ENCODE measurements at regions not wholly inside any gene's neighbourhood (a gene's known extent, or its start where the extent isn't known, plus 50 kb on each side); places are given as distances from the start of the nearest gene placed in this dataset.

DNA sequence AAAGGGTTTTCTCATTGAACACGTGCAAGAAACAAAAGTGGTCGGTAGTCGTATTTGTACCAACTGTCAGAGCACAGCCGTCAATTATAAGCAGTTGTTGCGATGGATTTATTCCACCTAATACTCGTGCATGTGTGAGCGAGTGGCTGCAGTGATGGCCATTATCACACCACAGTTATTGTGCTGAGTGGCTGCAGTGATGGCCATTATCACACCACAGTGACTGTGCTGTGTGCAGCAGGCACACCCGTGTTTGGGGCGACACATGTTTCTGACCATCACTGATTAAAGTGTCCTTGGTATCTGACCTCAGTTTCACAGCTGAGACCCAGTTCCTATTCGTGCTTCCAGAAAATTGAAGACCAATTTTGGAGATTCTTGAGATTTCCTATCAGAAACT is 142.9 kb upstream of the PFKP start:
- TF ChIP-seq, protein P1, sequence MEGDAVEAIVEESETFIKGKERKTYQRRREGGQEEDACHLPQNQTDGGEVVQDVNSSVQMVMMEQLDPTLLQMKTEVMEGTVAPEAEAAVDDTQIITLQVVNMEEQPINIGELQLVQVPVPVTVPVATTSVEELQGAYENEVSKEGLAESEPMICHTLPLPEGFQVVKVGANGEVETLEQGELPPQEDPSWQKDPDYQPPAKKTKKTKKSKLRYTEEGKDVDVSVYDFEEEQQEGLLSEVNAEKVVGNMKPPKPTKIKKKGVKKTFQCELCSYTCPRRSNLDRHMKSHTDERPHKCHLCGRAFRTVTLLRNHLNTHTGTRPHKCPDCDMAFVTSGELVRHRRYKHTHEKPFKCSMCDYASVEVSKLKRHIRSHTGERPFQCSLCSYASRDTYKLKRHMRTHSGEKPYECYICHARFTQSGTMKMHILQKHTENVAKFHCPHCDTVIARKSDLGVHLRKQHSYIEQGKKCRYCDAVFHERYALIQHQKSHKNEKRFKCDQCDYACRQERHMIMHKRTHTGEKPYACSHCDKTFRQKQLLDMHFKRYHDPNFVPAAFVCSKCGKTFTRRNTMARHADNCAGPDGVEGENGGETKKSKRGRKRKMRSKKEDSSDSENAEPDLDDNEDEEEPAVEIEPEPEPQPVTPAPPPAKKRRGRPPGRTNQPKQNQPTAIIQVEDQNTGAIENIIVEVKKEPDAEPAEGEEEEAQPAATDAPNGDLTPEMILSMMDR (IDR thresholded peaks at IDR 0.05) = no peak
- no peak for TF ChIP-seq EZH2phosphoT487 (IDR thresholded peaks at IDR 0.05)
- no peak for TF ChIP-seq EZH2 (IDR thresholded peaks at IDR 0.05)
